ENCODE measurements at regions not wholly inside any gene's neighbourhood (a gene's known extent, or its start where the extent isn't known, plus 50 kb on each side); places are given as distances from the start of the nearest gene placed in this dataset.

DNA sequence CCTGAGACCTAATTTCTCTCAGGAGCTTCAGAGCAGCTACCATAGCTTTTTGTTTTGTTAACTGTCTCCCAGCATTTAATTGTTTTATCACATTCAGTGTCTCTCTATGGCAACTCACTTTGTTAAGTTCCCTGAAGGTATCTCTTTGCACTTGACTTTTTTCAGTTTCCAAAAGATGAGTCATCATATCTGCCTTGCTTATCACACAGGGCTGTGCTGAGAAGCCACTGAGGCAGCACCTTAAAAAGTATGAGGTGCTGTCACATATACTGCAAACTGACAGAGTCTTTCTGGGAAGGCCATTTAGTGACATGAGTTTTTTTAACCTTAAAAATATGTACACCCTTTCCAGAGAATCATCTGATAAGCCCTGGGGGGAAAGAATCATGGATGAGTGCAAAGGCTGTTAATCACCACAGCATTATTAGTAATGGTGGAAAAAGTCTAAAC lies 56.8 kb downstream of the PPP1R3C start:
- DNase-seq, result peak; percentile 51

DNA sequence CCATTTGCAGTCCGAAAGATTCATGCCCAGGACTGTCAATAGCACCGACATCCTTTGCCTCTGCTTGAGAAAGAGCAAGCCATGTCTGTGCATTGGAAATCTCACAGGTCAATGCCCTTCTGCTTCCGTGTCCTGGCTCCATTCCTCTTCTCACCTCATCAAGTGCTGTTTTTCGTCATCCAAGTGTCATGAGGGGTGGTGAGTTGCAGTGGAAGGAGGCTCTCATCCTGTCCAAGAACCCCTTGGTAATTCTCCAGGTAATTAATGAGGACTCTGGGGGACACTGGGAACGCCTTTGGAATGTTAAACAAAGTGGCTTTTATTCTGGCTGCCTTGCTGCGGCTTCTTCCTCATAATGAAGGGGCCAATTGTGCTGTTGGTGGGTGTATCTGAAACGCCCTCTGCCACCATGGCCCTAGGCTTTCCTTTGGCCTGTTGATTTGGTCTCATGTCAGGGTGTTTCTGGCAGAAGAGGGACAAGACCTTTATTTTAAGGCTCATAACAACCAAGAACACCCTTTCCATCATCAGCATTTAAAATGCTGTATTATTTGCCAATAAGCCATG lies 57.7 kb downstream of the PPP1R3C start:
- no peak for DNase-seq

DNA sequence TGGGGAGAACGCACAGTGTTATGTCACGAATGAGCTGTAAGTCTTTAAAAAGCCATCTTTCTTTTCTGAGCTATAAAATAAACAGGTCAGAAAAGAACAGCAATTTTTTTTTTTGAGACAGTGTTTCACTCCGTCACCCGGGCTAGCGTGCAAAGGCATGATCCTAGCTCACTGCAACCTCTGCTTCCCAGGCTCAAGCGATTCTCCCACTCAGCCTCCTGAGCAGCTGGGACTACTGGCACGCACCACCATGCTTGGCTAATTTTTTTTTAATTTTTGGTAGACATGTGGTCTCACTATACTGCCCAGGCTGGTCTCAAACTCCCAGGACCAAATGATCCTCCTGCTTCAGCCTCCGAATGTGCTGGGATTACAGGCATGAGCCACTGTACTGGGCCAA lies 58.6 kb downstream of the PPP1R3C start:
- DNase-seq, result no peak

- no peak for DNase-seq
Measured at GRCh38 chr10:91573320-91573719, 59.6 kb downstream of the PPP1R3C start.

DNA sequence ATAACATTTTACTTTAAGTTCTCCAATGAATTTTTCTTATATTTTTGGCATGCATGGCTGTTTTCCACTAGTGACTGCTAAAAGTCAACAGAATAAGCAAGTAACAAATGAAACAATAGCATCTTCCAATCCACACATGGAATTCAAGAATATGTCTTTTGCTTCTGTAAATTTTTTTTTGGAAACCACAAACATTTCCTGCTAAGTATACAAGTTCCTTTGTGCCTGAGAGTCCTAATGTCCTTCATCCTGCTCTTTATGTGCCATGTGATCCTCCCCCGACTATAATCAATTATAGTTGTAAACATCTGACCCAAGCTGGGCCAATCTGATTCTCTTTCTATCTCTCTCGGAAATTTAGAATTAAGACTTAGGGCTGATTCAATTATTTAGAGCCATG lies 61.2 kb downstream of the PPP1R3C start:
- DNase-seq, result no peak

DNA sequence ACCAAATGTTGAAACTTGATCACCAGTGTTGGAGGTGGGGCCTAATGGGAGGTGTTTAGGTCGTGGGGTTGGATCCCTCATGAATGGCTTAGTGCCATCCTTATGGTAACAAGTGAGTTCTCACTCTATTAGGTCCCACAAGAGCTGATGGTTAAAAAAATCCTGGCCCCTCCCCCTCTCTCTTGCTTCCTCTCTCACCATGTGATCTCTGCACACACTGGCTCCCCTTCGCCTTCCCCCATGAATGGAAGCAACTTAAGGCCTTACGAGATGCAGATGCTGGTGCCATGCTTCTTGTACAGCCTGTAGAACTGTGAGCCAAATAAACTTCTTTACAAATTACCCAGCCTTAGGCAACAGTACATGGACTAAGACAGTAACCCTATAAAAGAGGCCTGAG lies 62.7 kb downstream of the PPP1R3C start:
- no peak for DNase-seq

DNA sequence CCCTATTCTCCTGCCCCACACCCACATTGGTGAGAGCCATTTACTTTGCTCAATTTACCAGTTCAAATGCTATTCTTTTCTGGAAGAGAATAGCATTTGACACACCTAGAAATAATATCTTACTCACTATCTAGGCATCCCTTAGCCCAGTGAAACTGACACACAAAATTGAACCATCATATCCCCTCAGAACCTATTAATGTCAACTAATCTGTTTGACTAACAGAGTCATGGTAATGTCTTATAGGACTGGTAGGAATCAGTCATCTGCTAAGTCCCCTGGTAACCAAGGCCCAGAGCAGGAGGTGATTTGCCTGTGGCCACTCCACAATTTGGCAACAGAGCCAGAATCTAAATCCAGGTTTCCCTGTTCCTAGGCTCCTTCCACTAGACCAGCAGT lies 63.3 kb downstream of the PPP1R3C start:
- DNase-seq, result no peak

DNA sequence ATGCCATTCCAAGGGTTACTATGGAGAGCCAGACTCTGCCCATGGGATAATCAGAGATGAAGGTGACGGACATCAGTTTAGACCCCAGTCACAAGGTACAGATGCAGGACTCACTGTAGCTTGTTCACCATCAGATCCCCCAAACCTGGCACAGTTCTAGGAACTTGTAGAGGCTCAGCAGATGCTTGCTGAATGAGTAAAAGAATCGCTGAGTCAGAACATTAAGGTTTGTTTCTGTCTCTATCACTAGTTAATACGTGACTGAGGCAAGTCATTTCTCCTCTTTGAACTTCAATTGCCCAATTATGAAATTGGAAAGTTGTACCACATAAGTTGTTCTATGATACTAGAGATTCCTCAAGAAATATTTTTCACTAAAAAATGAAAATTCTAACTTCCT lies 65.1 kb downstream of the PPP1R3C start:
- DNase-seq, result no peak

- DNase-seq, result no peak
Measured at GRCh38 chr10:91566115-91566514, 66.8 kb downstream of the PPP1R3C start.

GRCh38 chr10:91565226-91565625 lies 67.6 kb downstream of the PPP1R3C start:
- DNase-seq, result no peak

DNA sequence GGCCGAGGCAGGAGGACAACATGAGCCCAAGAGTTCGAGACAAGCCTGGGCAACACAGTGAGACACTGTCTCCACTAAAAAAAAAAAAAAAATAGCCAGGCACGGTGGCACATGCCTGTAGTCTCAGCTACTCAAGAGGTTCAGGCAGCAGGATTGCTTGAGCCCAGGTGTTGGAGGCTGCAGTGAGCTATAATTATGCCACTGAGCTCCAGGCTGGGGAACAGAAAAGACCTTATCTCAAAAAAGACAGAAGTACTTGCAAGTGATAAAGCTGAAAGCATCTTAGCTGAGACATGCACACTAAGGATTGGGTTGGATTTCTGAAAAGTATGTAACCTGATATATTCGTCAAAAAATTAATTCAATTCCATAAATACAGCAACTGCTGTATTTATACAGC lies 68.4 kb downstream of the PPP1R3C start:
- DNase-seq, result peak; percentile 31
